Omental fat pad (tissue), 3 donors: ENCODE measurements at regions not wholly inside any gene's neighbourhood (a gene's known extent, or its start where the extent isn't known, plus 50 kb on each side); places are given as distances from the start of the nearest gene placed in this dataset.

Experiments
- ATAC-seq: fragments of 150-250 bp; one replicate; pipeline ENCODE4 v1.9.1; 2016; ENCODE audit warnings: mild to moderate bottlenecking, moderate library complexity; ENCODE audit not compliant: low FRiP score
- DNase-seq: peaks from one replicate; pipeline ENCODE4 v3.0.0-alpha.2; 2019; ENCODE audit warnings: low spot score
- CTCF ChIP-seq, 3 donors: fragments of 450-650 bp; IDR thresholded peaks; one replicate each; pipeline ENCODE4 v1.5.1; 2016 to 2017; ENCODE audit warnings: antibody characterized with exemption in 3 of 3, mild to moderate bottlenecking in 3 of 3, moderate library complexity in 2 of 3

- no peak for DNase-seq
- ATAC-seq = no peak
- no peak for TF ChIP-seq CTCF (IDR thresholded peaks at IDR 0.05)
These were observed 565.2 kb downstream of the BUD13 start for GRCh38 chr11:116207421-116208141.

GRCh38 chr11:116207019-116207418, 565.8 kb downstream of the BUD13 start:
- no peak for DNase-seq
- no peak for TF ChIP-seq CTCF (IDR thresholded peaks at IDR 0.05)
- no peak for ATAC-seq

- no peak for ATAC-seq
- DNase-seq = no peak
- TF ChIP-seq CTCF (IDR thresholded peaks at IDR 0.05) = no peak
These were observed 569.9 kb downstream of the BUD13 start for GRCh38 chr11:116202922-116203321.

- ATAC-seq = no peak
- no peak for TF ChIP-seq CTCF (IDR thresholded peaks at IDR 0.05)
These were observed 572.2 kb downstream of the BUD13 start for GRCh38 chr11:116200564-116200963.

GRCh38 chr11:116199182-116199581, 573.6 kb downstream of the BUD13 start:
- no peak for ATAC-seq

More at GRCh38 chr11:116200564-116200963, 572.2 kb downstream of the BUD13 start:
- no peak for DNase-seq

GRCh38 chr11:116194156-116194904, 578.5 kb downstream of the BUD13 start:
- DNase-seq (no peak), ATAC-seq (no peak)
- no peak for TF ChIP-seq CTCF (IDR thresholded peaks at IDR 0.05)

More at GRCh38 chr11:116199182-116199581, 573.6 kb downstream of the BUD13 start:
- TF ChIP-seq CTCF (IDR thresholded peaks at IDR 0.05) = no peak
- DNase-seq = no peak
